ENCODE measurements at regions not wholly inside any gene's neighbourhood (a gene's known extent, or its start where the extent isn't known, plus 50 kb on each side); places are given as distances from the start of the nearest gene placed in this dataset.

DNA sequence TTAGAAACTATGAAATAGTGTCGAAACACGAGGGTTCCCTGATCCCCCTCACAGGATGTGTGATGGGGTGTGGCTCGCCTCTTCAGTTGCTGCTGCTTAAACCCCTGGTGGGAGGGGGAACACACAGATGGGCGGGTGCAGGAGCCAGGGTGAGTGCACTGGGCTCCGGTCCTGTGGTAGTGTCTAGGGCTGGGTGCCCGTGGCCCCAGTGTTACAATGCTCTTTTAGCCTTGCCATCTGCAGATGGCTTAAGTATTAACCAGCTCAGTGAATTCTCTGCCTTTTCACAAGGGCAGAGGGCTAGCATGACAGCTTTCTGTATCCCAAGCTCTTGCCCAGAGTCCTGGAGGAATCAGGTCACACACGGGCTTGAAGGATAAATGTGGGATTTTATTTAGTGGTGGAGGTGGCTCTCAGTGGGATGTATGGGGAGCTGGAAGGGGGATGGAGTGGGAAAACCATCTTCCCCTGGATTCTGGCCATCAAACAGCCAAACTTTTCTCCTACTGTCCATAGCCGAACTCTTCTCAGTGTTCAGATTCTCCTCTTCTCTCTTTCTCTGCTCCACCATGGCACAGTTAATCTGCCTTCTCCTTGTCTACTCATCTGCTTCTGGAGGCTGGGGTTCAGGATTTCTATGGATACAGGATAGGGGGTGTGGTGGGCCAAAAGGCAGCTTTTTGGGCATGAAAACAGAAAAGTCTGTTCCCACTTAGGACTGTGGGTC is 659.0 kb downstream of the EPM2A start:
- H3K27ac Mint-ChIP-seq, result no peak overlapping the region
- no peaks in the 10 kb centered on the region for H3K79me2 ChIP-seq (replicated peaks; ENCODE audit: insufficient read depth)
- 0 out of 2 replicates have a peak overlapping the region, but pooled peaks have one; percentile 29 for H2AFZ ChIP-seq
- H3K27me3 Mint-ChIP-seq (ENCODE audit: insufficient read depth, low read depth, poor library complexity), result peaks cover 1% of the 10 kb centered on the region
- TF ChIP-seq STAT1 (IDR thresholded peaks at IDR 0.05; ENCODE audit: unreplicated experiment) (no peak), NANOG (IDR thresholded peaks at IDR 0.05; ENCODE audit: borderline replicate concordance) (no peak), ZNF331 (CRISPR knock-in tag; IDR thresholded peaks at IDR 0.05; ENCODE audit: low read depth) (no peak), CTCF (conservative IDR thresholded peaks at IDR 0.05; ENCODE audit: low read depth in 2 of 2) (no peak), POLR2AphosphoS5 (IDR thresholded peaks at IDR 0.05; ENCODE audit: low read depth) (no peak), ZNF114 (CRISPR knock-in tag; IDR thresholded peaks at IDR 0.05) (no peak), CREB1 (CRISPR knock-in tag; IDR thresholded peaks at IDR 0.05; ENCODE audit: low read depth) (no peak), ETS1 (IDR thresholded peaks at IDR 0.05) (no peak), JUNB (IDR thresholded peaks at IDR 0.05; ENCODE audit: unreplicated experiment) (no peak), EZH2phosphoT487 (IDR thresholded peaks at IDR 0.05; ENCODE audit: unreplicated experiment) (no peak), EZH2 (IDR thresholded peaks at IDR 0.05; ENCODE audit: low read depth, unreplicated experiment) (no peak)
- TF ChIP-seq, protein P1, sequence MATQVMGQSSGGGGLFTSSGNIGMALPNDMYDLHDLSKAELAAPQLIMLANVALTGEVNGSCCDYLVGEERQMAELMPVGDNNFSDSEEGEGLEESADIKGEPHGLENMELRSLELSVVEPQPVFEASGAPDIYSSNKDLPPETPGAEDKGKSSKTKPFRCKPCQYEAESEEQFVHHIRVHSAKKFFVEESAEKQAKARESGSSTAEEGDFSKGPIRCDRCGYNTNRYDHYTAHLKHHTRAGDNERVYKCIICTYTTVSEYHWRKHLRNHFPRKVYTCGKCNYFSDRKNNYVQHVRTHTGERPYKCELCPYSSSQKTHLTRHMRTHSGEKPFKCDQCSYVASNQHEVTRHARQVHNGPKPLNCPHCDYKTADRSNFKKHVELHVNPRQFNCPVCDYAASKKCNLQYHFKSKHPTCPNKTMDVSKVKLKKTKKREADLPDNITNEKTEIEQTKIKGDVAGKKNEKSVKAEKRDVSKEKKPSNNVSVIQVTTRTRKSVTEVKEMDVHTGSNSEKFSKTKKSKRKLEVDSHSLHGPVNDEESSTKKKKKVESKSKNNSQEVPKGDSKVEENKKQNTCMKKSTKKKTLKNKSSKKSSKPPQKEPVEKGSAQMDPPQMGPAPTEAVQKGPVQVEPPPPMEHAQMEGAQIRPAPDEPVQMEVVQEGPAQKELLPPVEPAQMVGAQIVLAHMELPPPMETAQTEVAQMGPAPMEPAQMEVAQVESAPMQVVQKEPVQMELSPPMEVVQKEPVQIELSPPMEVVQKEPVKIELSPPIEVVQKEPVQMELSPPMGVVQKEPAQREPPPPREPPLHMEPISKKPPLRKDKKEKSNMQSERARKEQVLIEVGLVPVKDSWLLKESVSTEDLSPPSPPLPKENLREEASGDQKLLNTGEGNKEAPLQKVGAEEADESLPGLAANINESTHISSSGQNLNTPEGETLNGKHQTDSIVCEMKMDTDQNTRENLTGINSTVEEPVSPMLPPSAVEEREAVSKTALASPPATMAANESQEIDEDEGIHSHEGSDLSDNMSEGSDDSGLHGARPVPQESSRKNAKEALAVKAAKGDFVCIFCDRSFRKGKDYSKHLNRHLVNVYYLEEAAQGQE (IDR thresholded peaks at IDR 0.05; ENCODE audit: unreplicated experiment), result no peak
- TF ChIP-seq, protein P2, sequence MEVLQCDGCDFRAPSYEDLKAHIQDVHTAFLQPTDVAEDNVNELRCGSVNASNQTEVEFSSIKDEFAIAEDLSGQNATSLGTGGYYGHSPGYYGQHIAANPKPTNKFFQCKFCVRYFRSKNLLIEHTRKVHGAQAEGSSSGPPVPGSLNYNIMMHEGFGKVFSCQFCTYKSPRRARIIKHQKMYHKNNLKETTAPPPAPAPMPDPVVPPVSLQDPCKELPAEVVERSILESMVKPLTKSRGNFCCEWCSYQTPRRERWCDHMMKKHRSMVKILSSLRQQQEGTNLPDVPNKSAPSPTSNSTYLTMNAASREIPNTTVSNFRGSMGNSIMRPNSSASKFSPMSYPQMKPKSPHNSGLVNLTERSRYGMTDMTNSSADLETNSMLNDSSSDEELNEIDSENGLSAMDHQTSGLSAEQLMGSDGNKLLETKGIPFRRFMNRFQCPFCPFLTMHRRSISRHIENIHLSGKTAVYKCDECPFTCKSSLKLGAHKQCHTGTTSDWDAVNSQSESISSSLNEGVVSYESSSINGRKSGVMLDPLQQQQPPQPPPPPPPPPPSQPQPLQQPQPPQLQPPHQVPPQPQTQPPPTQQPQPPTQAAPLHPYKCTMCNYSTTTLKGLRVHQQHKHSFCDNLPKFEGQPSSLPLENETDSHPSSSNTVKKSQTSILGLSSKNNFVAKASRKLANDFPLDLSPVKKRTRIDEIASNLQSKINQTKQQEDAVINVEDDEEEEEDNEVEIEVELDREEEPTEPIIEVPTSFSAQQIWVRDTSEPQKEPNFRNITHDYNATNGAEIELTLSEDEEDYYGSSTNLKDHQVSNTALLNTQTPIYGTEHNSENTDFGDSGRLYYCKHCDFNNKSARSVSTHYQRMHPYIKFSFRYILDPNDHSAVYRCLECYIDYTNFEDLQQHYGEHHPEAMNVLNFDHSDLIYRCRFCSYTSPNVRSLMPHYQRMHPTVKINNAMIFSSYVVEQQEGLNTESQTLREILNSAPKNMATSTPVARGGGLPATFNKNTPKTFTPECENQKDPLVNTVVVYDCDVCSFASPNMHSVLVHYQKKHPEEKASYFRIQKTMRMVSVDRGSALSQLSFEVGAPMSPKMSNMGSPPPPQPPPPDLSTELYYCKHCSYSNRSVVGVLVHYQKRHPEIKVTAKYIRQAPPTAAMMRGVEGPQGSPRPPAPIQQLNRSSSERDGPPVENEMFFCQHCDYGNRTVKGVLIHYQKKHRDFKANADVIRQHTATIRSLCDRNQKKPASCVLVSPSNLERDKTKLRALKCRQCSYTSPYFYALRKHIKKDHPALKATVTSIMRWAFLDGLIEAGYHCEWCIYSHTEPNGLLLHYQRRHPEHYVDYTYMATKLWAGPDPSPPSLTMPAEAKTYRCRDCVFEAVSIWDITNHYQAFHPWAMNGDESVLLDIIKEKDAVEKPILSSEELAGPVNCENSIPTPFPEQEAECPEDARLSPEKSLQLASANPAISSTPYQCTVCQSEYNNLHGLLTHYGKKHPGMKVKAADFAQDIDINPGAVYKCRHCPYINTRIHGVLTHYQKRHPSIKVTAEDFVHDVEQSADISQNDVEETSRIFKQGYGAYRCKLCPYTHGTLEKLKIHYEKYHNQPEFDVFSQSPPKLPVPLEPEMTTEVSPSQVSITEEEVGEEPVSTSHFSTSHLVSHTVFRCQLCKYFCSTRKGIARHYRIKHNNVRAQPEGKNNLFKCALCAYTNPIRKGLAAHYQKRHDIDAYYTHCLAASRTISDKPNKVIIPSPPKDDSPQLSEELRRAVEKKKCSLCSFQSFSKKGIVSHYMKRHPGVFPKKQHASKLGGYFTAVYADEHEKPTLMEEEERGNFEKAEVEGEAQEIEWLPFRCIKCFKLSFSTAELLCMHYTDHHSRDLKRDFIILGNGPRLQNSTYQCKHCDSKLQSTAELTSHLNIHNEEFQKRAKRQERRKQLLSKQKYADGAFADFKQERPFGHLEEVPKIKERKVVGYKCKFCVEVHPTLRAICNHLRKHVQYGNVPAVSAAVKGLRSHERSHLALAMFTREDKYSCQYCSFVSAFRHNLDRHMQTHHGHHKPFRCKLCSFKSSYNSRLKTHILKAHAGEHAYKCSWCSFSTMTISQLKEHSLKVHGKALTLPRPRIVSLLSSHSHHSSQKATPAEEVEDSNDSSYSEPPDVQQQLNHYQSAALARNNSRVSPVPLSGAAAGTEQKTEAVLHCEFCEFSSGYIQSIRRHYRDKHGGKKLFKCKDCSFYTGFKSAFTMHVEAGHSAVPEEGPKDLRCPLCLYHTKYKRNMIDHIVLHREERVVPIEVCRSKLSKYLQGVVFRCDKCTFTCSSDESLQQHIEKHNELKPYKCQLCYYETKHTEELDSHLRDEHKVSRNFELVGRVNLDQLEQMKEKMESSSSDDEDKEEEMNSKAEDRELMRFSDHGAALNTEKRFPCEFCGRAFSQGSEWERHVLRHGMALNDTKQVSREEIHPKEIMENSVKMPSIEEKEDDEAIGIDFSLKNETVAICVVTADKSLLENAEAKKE (CRISPR knock-in tag; IDR thresholded peaks at IDR 0.05), result no peak
- H3K36me3 Mint-ChIP-seq (ENCODE audit: low read depth), result no peaks in the 10 kb centered on the region
- H3K4me3 Mint-ChIP-seq, result no peak overlapping the region
- ATAC-seq, result no peak
- peaks cover 3% of the 10 kb centered on the region; the same call in 1 of the 2 replicates for H3K9me2 ChIP-seq (ENCODE audit: insufficient read depth)
- H3K4me3 ChIP-seq, result no peak overlapping the region
- H4K20me1 ChIP-seq (replicated peaks; ENCODE audit: insufficient read depth), result no peaks in the 10 kb centered on the region
- H3K27ac ChIP-seq (ENCODE audit: low read depth), result no peak overlapping the region
- no peak for DNase-seq (ENCODE audit: low spot score)
- H3K4me1 Mint-ChIP-seq, result no peaks in the 10 kb centered on the region
- no peaks in the 10 kb centered on the region for H3K36me3 ChIP-seq (ENCODE audit: insufficient read depth)
- H3K4me2 ChIP-seq, result no peak overlapping the region
- peaks cover 4% of the 10 kb centered on the region; the same call in 1 of the 3 replicates for H3K9me3 Mint-ChIP-seq
- no peaks in the 10 kb centered on the region for H3F3A ChIP-seq (replicated peaks; ENCODE audit: low read depth)
- H3K27me3 ChIP-seq (ENCODE audit: insufficient read depth), result no peaks in the 10 kb centered on the region
- no peaks in the 10 kb centered on the region for H3K4me1 ChIP-seq (ENCODE audit: insufficient read depth)

Measured in GM23338 (cell line).